ENCODE measurements at regions not wholly inside any gene's neighbourhood (a gene's known extent, or its start where the extent isn't known, plus 50 kb on each side); places are given as distances from the start of the nearest gene placed in this dataset.

DNA sequence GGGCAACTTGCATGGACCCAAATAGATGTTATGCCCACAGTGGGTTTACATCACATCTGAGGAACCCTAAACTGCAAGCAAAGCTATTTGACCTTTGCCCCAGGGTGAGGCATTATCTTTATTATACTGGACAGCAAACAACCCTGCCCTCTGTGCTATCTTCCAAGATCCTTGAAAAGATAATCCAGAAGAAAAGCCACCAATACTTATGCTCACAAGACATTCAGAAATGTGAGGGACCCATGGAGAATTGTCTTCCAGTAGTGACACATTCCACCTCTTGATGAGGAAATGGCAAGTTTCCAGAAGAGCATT is 53.0 kb upstream of the NDUFV2 start:
- TF ChIP-seq TCF12 (IDR thresholded peaks at IDR 0.05; ENCODE audit: low read depth, low read length) (no peak), BRCA1 (IDR thresholded peaks at IDR 0.05; ENCODE audit: low read depth, low read length) (no peak), POU5F1 (IDR thresholded peaks at IDR 0.05; ENCODE audit: low read depth, low read length) (no peak), MAFK (IDR thresholded peaks at IDR 0.05; ENCODE audit: low read depth, low read length) (no peak), SIN3A (conservative IDR thresholded peaks at IDR 0.05 in 1 of 2, IDR thresholded peaks at IDR 0.05 in 1 of 2; ENCODE audit: low read depth in 1 of 2, low read length in 2 of 2) (no peak), JUN (IDR thresholded peaks at IDR 0.05; ENCODE audit: low read depth, low read length) (no peak)
- TF ChIP-seq, protein P1, sequence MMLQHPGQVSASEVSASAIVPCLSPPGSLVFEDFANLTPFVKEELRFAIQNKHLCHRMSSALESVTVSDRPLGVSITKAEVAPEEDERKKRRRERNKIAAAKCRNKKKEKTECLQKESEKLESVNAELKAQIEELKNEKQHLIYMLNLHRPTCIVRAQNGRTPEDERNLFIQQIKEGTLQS (IDR thresholded peaks at IDR 0.05; ENCODE audit: insufficient read depth, low read depth, low read length) = no peak
- peaks cover 20 to 37% of the 10 kb centered on the region in 2 experiments for H3K9me3 ChIP-seq (ENCODE audit: insufficient read depth in 2 of 2, low read depth in 1 of 2, low read length in 1 of 2)
- H3K4me3 ChIP-seq (ENCODE audit: extremely low read depth in 1 of 4, insufficient read depth in 2 of 4, low read depth in 3 of 4, low read length in 4 of 4) = no peak overlapping the region
- H2BK20ac ChIP-seq (ENCODE audit: low read length) = no peak overlapping the region
- no peak overlapping the region for H2AK5ac ChIP-seq (ENCODE audit: low read depth, low read length)
- no peak overlapping the region for H4K5ac ChIP-seq (ENCODE audit: insufficient read length, low read depth, low read length)
- no peak overlapping the region for H3K27ac ChIP-seq (ENCODE audit: low read depth, low read length)
- POLR2A ChIA-PET (ENCODE audit: partially characterized antibody) = no interaction called here
- CTCF ChIA-PET (ENCODE audit: partially characterized antibody) = no interaction called here
- no peak overlapping the region for H3K4me2 ChIP-seq (ENCODE audit: insufficient read depth in 1 of 2, low read depth in 2 of 2, low read length in 2 of 2)
- no peak overlapping the region for H3K4ac ChIP-seq (replicated peaks; ENCODE audit: insufficient read length, low read depth, low read length)
- H3K79me1 ChIP-seq (ENCODE audit: low read depth, low read length) = no peaks in the 10 kb centered on the region
- no peaks in the 10 kb centered on the region for H3K4me1 ChIP-seq (replicated peaks in 1 of 4; ENCODE audit: control insufficient read depth in 3 of 4, insufficient read depth in 4 of 4, low read length in 3 of 4)
- no peaks in the 10 kb centered on the region for H3K36me3 ChIP-seq (ENCODE audit: control insufficient read depth in 2 of 4, insufficient read depth in 4 of 4, low read length in 3 of 4)
- no peaks in the 10 kb centered on the region for H3K27me3 ChIP-seq (replicated peaks in 1 of 4; ENCODE audit: control insufficient read depth in 3 of 4, extremely low read depth in 1 of 4, insufficient read depth in 3 of 4, low read length in 3 of 4)
- H4K20me1 ChIP-seq (replicated peaks in 1 of 2; ENCODE audit: control insufficient read depth in 1 of 2, insufficient read depth in 2 of 2, low read length in 2 of 2) = no peaks in the 10 kb centered on the region
- H4K91ac ChIP-seq (replicated peaks; ENCODE audit: insufficient read length, low read length) = no peak overlapping the region
- no peak for FAIRE-seq
- no peak for DNase-seq (ENCODE audit: low read depth in 1 of 2, low spot score in 2 of 2)
- H3K18ac ChIP-seq (ENCODE audit: extremely low read depth, low read length) = no peak overlapping the region
- H2BK5ac ChIP-seq (ENCODE audit: low read depth, low read length) = no peak overlapping the region
- no peak overlapping the region for H3K14ac ChIP-seq (ENCODE audit: insufficient read length)
- no peak overlapping the region for H2BK12ac ChIP-seq (ENCODE audit: low read depth, low read length)
- no peak overlapping the region for H4K8ac ChIP-seq (ENCODE audit: extremely low read depth, insufficient read depth, low read length)
- H2BK120ac ChIP-seq (replicated peaks; ENCODE audit: low read depth, low read length) = no peak overlapping the region
- no peak overlapping the region for H3K23ac ChIP-seq (ENCODE audit: insufficient read length)
- no peak overlapping the region for H2AFZ ChIP-seq (ENCODE audit: low read length)
- H3K9ac ChIP-seq (replicated peaks in 1 of 4; ENCODE audit: extremely low read depth in 1 of 4, low read depth in 3 of 4, low read length in 3 of 4) = no peak overlapping the region
- no peak overlapping the region for H3K56ac ChIP-seq (replicated peaks; ENCODE audit: insufficient read length, low read depth, low read length)
- H3K79me2 ChIP-seq (ENCODE audit: control insufficient read depth in 1 of 2, insufficient read depth in 2 of 2, low read length in 2 of 2) = no peaks in the 10 kb centered on the region
- no peaks in the 10 kb centered on the region for H3K23me2 ChIP-seq (ENCODE audit: low read depth, low read length)
- H2BK15ac ChIP-seq (ENCODE audit: low read length) = no peak overlapping the region

All from H1 (cell line).